SK-N-SH treated with all-trans-retinoic acid at 6 μM for 48 hours (cell line): ENCODE measurements at regions not wholly inside any gene's neighbourhood (a gene's known extent, or its start where the extent isn't known, plus 50 kb on each side); places are given as distances from the start of the nearest gene placed in this dataset.

Experiments
- PATZ1 ChIP-seq: fragments of 250-450 bp; sonication (Bioruptor Pico); IDR thresholded peaks from 2 replicates; pipeline ENCODE4 v1.8.0; 2020; ENCODE audit warnings: mild to moderate bottlenecking, moderate library complexity, borderline replicate concordance
- POU6F1 ChIP-seq: fragments of 250-450 bp; sonication (Bioruptor Pico); IDR thresholded peaks from 2 replicates; pipeline ENCODE4 v1.8.0; 2021; ENCODE audit warnings: low read depth, mild to moderate bottlenecking, moderate library complexity, borderline replicate concordance
- TOX ChIP-seq: fragments of 250-450 bp; sonication (Bioruptor Pico); IDR thresholded peaks from 2 replicates; pipeline ENCODE4 v1.8.0; 2021; ENCODE audit warnings: mild to moderate bottlenecking, moderate library complexity, borderline replicate concordance

GRCh38 chr18:60059216-60059615 is 159.4 kb downstream of the PMAIP1 start:
- TF ChIP-seq PATZ1 (CRISPR knock-in tag) (no peak), TOX (no peak), POU6F1 (CRISPR knock-in tag) (no peak)
